GM18505 (cell line): ENCODE measurements at regions not wholly inside any gene's neighbourhood (a gene's known extent, or its start where the extent isn't known, plus 50 kb on each side); places are given as distances from the start of the nearest gene placed in this dataset.

Experiments used
- ATAC-seq: cut with Tn5 transposase; IDR thresholded peaks from one replicate; pipeline ENCODE4 v1.9.1; 2021; ENCODE audit not compliant: unreplicated experiment
- POLR2A ChIP-seq: IDR thresholded peaks from 4 replicates; pipeline ENCODE4 v1.6.1; 2011; ENCODE audit warnings: borderline replicate concordance; ENCODE audit not compliant: insufficient read depth, insufficient read length; ENCODE audit errors: extremely low read depth

DNA sequence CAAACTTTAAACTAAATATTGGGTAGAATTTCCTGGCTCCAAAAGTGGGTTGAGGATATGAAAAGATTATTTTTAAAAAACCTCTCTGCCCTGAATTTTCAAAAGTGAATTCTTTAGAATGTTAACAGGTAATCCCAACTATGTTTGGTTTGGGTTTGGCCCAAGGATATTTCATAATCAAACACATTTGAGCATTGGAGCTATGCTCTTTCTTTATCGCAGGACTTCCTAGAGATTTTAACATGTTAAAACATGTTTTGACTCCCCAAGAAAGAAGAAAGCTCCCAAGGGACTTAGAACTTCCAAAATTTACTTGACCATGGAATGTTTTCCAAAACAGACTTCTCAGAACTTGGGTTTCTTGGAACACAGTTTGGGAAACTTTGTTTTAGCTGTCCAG, 75.6 kb upstream of the SYNPR start:
- no peak for ATAC-seq
- no peak for TF ChIP-seq POLR2A

DNA sequence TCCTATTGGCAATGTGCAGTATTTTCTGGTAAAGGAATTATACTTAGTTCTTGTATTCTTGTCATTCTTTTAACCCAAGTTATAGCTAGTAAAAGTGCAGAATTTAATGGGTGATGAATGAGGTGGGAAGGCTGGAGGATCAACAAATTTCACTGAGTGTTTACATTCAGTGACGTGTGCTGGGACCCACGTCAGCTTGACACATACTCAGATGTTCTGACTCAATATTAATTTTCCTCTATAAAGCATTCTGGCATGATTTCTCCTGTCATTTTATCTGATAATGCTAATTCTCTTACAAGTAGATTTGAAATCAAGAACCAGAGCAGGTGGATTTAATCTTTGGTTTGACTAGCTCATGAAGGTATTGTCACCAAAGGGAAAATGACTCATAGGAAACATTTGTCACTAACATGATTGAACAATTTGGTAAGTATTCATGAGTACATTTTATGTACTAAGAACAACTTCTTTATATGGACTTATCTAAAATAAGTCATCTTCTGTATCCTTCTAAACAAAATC, 71.0 kb upstream of the SYNPR start:
- ATAC-seq: no peak
- TF ChIP-seq POLR2A: no peak

DNA sequence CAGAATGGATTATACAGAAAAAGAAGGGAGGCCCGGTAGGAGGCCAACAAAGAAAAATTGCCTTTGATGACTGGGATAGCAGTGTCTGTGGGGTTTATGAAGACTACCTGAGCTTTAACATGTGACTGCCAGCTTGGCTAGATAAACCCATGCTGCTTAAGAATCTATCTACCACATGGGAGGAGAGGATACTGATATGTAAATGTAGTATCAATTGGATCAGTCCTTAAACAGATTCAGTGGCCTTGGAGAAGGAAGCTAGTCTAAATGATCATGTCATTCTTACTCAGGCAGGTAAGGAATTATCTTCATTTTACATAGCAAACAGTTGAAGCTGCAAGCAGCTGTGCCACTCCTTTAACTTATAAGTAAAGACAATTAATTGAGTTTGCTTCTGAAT, 50.0 kb upstream of the SYNPR start:
- ATAC-seq: no peak

More for the DNA sequence above, 50.0 kb upstream of the SYNPR start:
- TF ChIP-seq POLR2A: no peak
